ENCODE measurements at regions not wholly inside any gene's neighbourhood (a gene's known extent, or its start where the extent isn't known, plus 50 kb on each side); places are given as distances from the start of the nearest gene placed in this dataset.

DNA sequence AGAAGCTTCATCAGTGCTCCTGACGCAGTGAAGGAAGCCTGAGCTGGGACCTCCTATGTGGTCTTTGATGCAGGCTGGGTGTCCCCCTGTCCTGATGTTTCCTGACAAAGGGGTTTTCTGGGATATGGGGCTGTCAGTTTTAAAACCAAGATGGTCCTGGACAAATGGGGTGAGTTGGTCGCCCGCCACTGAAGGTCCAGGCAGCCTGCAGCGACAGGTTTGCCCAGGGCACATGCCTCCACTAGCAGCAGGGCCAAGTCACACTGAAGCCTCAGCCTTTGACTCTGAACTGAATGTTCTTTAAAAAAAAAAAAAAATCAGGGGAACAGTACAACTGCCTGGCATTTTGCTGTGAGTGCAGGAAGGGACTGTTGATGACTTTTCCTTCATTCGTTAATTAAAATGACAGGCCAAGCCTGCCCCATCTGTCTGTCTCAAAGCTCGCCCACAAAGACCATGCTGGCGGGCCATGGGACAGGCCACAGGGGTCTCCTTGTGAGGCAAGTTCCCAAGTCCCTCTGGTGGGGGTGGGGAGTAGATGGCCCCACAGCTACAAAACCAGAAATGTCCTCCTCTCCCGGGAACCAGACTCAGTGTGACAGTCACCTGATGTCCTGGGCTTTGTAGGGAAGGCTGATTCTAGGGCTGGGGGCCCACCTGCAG is 274.8 kb downstream of the CTTN start:
- Histone ChIP-seq H3K27ac (ENCODE audit: low read depth, low read length) (no peak overlapping the region), H3K4me3 (ENCODE audit: insufficient read depth, low read depth, low read length) (no peak overlapping the region), H3K4me1 (ENCODE audit: insufficient read depth, low read length) (no peaks in the 10 kb centered on the region), H3K79me2 (ENCODE audit: insufficient read depth, low read length) (no peaks in the 10 kb centered on the region), H3K27me3 (ENCODE audit: insufficient read depth, low read length) (peaks cover 4% of the 10 kb centered on the region), H3K9ac (ENCODE audit: low read length) (no peak overlapping the region), H2AFZ (ENCODE audit: low read depth, low read length) (no peak overlapping the region), H3K36me3 (ENCODE audit: insufficient read depth, low read length) (no peaks in the 10 kb centered on the region), H3K4me2 (ENCODE audit: low read length) (no peak overlapping the region), H4K20me1 (ENCODE audit: insufficient read depth, low read length) (no peaks in the 10 kb centered on the region), H3K9me3 (ENCODE audit: insufficient read depth, low read depth, low read length) (no peaks in the 10 kb centered on the region)
- Mint-ChIP-seq H3K36me3 (ENCODE audit: low read depth, unreplicated experiment) (peaks cover 7% of the 10 kb centered on the region), H3K4me3 (ENCODE audit: unreplicated experiment) (no peak overlapping the region), H3K27me3 (ENCODE audit: low read depth, unreplicated experiment) (peaks cover 62% of the 10 kb centered on the region), H3K27ac (ENCODE audit: unreplicated experiment) (no peak overlapping the region), H3K4me1 (ENCODE audit: low read depth, unreplicated experiment) (peaks cover 4% of the 10 kb centered on the region), H3K9me3 (ENCODE audit: unreplicated experiment) (peaks cover 7% of the 10 kb centered on the region)
- DNase-seq (ENCODE audit: low read depth) = no peak
- TF ChIP-seq, protein P1, sequence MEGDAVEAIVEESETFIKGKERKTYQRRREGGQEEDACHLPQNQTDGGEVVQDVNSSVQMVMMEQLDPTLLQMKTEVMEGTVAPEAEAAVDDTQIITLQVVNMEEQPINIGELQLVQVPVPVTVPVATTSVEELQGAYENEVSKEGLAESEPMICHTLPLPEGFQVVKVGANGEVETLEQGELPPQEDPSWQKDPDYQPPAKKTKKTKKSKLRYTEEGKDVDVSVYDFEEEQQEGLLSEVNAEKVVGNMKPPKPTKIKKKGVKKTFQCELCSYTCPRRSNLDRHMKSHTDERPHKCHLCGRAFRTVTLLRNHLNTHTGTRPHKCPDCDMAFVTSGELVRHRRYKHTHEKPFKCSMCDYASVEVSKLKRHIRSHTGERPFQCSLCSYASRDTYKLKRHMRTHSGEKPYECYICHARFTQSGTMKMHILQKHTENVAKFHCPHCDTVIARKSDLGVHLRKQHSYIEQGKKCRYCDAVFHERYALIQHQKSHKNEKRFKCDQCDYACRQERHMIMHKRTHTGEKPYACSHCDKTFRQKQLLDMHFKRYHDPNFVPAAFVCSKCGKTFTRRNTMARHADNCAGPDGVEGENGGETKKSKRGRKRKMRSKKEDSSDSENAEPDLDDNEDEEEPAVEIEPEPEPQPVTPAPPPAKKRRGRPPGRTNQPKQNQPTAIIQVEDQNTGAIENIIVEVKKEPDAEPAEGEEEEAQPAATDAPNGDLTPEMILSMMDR (IDR thresholded peaks at IDR 0.05; ENCODE audit: insufficient read depth, low read depth, low read length) = no peak
- no peak for TF ChIP-seq EZH2 (IDR thresholded peaks at IDR 0.05; ENCODE audit: insufficient read depth, low read length)
- FAIRE-seq = no peak

DNA sequence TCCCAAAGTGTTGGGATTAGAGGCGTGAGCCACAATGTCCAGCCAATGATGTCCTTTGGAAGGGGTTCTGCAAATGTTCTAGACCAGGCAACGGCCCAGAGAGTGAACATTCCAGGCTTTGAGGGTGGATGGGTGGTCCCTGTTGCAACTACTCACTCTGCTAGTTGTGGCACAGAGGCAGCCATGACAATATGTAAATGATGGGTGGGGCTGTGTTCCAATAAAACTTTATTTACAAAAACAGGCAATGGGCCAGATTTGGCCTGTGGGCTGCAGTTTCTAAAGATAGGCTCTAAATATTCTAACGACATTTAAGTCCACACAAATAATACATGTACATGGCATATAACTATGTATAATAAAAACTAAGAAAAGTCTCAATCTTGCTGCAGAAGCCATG is 276.3 kb downstream of the CTTN start:
- no peak overlapping the region for H3K27ac ChIP-seq (ENCODE audit: low read depth, low read length)
- TF ChIP-seq, protein P1 (IDR thresholded peaks at IDR 0.05; ENCODE audit: insufficient read depth, low read depth, low read length) = no peak
- TF ChIP-seq EZH2 (IDR thresholded peaks at IDR 0.05; ENCODE audit: insufficient read depth, low read length) = no peak
- H3K9me3 ChIP-seq (ENCODE audit: insufficient read depth, low read depth, low read length) = no peaks in the 10 kb centered on the region
- no peaks in the 10 kb centered on the region for H3K4me1 ChIP-seq (ENCODE audit: insufficient read depth, low read length)
- no peaks in the 10 kb centered on the region for H4K20me1 ChIP-seq (ENCODE audit: insufficient read depth, low read length)
- H3K79me2 ChIP-seq (ENCODE audit: insufficient read depth, low read length) = no peaks in the 10 kb centered on the region
- Mint-ChIP-seq H3K27me3 (ENCODE audit: low read depth, unreplicated experiment) (peaks cover 58% of the 10 kb centered on the region), H3K36me3 (ENCODE audit: low read depth, unreplicated experiment) (no peaks in the 10 kb centered on the region), H3K4me1 (ENCODE audit: low read depth, unreplicated experiment) (peaks cover 4% of the 10 kb centered on the region), H3K9me3 (ENCODE audit: unreplicated experiment) (peaks cover 7% of the 10 kb centered on the region), H3K4me3 (ENCODE audit: unreplicated experiment) (no peak overlapping the region), H3K27ac (ENCODE audit: unreplicated experiment) (no peak overlapping the region)
- no peak for DNase-seq (ENCODE audit: low read depth)
- peaks cover 4% of the 10 kb centered on the region for H3K27me3 ChIP-seq (ENCODE audit: insufficient read depth, low read length)
- no peak overlapping the region for H3K9ac ChIP-seq (ENCODE audit: low read length)
- H3K4me2 ChIP-seq (ENCODE audit: low read length) = no peak overlapping the region
- FAIRE-seq = no peak
- no peak overlapping the region for H2AFZ ChIP-seq (ENCODE audit: low read depth, low read length)
- H3K4me3 ChIP-seq (ENCODE audit: insufficient read depth, low read depth, low read length) = no peak overlapping the region
- no peaks in the 10 kb centered on the region for H3K36me3 ChIP-seq (ENCODE audit: insufficient read depth, low read length)

DNA sequence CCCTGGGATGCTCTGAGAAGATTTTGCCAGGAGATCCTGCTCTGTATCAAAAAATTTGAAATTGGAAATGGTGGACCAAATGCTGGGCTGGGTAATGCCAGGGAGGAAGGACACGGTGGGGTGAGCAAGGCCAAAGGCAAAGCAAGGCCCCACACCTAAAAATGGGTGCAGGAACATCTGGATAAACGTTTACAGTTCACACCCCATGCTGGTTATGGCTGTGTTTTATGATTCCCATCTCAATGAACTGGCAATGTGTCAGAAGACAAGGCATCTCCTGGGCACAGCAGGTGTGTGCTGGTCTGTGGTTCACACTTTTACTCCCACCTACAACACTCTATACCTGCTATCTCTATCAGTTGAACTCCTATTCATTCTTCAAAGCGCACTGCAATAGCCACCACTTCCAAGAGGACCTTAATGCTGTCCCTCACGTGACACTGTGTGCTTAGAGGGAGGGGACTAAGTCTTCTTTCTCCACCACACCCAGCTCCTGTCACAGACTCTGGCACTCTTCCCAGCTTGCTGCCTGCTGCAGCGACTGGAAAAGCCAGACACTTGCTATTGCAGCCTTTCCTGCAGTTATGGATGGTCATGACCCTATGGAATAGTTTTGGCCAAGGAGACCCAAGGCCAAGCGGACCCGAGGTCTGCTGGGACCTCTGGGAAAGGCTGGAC is 277.5 kb downstream of the CTTN start:
- H3K4me3 ChIP-seq (ENCODE audit: insufficient read depth, low read depth, low read length) = no peak overlapping the region
- FAIRE-seq (no peak), DNase-seq (ENCODE audit: low read depth) (no peak)
- Mint-ChIP-seq H3K36me3 (ENCODE audit: low read depth, unreplicated experiment) (peaks cover 2% of the 10 kb centered on the region), H3K27me3 (ENCODE audit: low read depth, unreplicated experiment) (peaks cover 65% of the 10 kb centered on the region), H3K9me3 (ENCODE audit: unreplicated experiment) (peaks cover 7% of the 10 kb centered on the region), H3K4me3 (ENCODE audit: unreplicated experiment) (no peak overlapping the region), H3K27ac (ENCODE audit: unreplicated experiment) (no peak overlapping the region), H3K4me1 (ENCODE audit: low read depth, unreplicated experiment) (peaks cover 4% of the 10 kb centered on the region)
- H3K9me3 ChIP-seq (ENCODE audit: insufficient read depth, low read depth, low read length) = no peaks in the 10 kb centered on the region
- TF ChIP-seq, protein P1 (IDR thresholded peaks at IDR 0.05; ENCODE audit: insufficient read depth, low read depth, low read length) = no peak
- TF ChIP-seq EZH2 (IDR thresholded peaks at IDR 0.05; ENCODE audit: insufficient read depth, low read length) = no peak
- no peaks in the 10 kb centered on the region for H4K20me1 ChIP-seq (ENCODE audit: insufficient read depth, low read length)
- H3K27me3 ChIP-seq (ENCODE audit: insufficient read depth, low read length) = peaks cover 7% of the 10 kb centered on the region
- no peak overlapping the region for H2AFZ ChIP-seq (ENCODE audit: low read depth, low read length)
- no peaks in the 10 kb centered on the region for H3K4me1 ChIP-seq (ENCODE audit: insufficient read depth, low read length)
- H3K79me2 ChIP-seq (ENCODE audit: insufficient read depth, low read length) = no peaks in the 10 kb centered on the region
- H3K27ac ChIP-seq (ENCODE audit: low read depth, low read length) = no peak overlapping the region
- no peaks in the 10 kb centered on the region for H3K36me3 ChIP-seq (ENCODE audit: insufficient read depth, low read length)
- no peak overlapping the region for H3K4me2 ChIP-seq (ENCODE audit: low read length)
- H3K9ac ChIP-seq (ENCODE audit: low read length) = no peak overlapping the region
